Central memory CD4-positive, alpha-beta T cell (primary cell): ENCODE measurements at regions not wholly inside any gene's neighbourhood (a gene's known extent, or its start where the extent isn't known, plus 50 kb on each side); places are given as distances from the start of the nearest gene placed in this dataset.

Experiments
- DNase-seq: peaks from one replicate; pipeline ENCODE4 v3.0.0; 2022

DNA sequence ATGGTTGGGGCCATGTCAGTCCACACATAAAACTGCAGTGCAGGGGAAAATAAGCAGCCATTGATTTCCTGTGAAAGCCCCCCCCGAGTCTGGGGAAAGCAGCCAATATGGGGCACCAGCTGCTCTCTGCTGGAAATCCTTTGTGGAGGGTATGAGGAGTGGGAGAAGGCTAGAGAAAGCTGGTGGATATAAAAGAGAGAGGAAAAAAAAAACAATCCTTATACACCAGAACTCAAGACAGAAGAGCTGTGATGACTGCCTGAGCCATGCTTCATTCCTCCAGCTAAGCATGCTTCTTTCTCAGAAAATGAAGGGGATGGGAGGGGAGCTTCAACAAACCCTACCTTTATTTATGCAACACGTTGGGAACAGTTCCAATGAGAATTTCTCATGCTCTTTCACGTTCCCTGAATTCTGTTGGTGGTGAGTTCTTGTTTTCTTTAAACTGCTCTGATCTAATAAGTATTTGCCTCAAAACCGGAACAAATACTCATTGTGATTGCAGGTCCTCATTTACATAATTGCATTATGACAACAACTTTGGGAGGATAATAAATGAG is 688.0 kb upstream of the SEMA6A start:
- DNase-seq = no peak

DNA sequence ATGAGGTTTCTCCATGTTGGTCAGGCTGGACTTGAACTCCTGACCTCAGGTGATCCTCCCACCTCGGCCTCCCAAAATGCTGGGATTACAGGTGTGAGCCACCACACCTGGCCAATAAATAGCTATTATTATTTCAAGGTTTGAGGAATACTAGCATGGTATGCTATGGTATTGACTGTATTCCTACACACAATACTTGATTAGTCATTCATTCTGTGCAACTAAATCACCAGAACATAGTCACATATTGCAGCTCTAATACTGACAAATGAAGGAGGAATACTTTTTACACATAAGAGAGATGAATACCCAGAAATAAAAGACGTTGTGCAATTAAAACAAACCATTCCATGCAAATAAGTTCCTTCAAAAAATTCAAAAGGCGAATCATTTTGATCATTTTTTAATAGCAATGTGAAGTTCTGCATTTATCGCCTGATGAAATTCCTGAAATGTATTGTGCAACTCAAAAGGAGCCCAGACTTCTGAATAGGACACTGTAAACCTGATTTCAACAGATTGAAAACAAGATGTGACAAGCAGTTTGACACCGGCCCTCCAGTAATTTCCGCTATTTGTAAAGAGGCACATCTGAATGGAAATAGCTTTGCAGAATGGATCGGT is 687.4 kb upstream of the SEMA6A start:
- DNase-seq = no peak

DNA sequence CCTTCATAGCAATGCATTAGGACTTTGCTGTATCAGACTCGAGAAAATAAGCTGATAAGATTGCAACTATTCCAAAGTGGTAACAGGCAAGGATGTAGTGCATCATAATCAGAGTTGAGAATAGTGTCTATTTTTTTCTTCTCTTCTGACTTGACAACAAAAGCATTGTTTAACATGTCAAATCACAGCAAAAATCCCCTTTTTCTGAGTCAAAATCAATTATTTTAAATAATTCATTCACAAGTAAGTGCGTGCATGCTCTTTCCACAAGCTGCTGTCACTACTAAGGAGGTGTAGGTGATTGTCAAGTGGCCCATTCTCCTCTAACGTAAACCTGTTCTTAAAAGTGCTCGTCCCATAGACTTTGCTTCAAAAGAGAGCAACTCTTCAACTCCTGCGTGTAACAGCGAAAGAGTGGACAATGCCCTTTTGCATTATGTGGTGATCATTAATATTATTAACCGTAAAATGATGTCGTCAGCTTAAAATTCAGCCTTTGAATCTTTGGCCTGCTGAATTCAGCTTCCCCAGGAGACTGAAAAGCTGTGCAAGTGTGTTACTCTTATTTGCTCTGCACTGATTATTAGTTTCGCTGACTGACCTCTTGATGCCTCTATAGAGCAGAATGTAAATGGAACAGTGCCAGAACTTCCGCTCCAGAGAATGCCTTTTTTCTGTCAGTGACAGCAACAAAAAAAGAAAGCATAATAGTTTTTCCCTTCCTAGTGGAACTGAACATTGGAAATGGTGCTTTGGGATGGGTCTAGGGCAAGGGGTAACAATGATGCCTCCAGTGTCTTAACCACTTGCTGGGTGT is 680.8 kb upstream of the SEMA6A start:
- DNase-seq = no peak

DNA sequence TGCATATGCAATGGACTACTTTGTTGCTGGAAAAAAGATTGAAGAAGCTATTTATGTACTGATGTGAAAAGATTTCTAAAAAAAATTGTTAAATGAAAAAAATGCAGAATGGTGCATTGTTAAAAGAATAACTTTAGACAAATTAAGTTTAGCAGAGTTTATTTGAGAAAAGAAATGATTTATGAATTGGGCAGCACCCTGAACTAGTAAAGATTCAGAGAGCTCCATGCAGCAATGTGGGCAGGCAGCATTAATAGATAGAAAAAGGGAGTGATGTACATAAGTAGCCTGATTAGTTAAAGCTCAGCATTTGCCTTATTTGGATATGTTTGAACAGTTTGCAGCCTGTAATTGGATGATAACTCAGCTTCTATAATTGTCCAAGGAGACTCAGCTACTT is 677.9 kb upstream of the SEMA6A start:
- DNase-seq = no peak

DNA sequence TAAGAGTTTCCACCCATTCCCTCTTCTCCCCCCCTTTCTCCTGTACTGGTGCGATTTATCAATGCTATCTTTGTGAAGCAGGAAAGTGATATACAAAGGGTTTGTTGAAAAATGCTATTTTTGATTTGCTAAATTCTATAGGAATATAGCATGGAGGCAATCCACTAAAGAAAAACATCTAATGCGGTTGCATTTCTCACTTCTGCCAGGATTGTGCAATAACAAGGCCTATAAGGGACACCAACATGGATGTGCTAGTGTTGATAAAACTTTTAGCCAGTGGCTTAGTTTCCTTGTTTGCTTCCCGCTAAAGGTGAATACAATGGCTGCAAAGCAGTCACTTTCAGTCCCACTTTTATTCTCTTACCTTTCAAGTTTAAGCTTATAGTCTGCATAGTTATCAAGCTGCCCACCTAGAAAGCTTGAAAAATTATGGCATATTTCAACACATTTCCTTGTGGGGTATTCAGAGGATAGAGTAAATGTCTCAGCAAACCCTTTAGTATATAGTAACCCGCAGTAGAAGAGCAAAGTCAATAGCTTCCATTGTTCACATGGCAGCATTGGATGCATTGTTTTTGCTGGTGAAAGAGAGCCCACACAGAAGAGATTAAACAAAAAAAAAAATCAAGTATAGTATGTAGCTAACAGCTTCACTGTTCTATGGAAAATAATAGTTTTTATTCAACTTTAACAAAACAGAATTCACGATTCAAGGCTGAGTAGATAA is 674.6 kb upstream of the SEMA6A start:
- no peak for DNase-seq

DNA sequence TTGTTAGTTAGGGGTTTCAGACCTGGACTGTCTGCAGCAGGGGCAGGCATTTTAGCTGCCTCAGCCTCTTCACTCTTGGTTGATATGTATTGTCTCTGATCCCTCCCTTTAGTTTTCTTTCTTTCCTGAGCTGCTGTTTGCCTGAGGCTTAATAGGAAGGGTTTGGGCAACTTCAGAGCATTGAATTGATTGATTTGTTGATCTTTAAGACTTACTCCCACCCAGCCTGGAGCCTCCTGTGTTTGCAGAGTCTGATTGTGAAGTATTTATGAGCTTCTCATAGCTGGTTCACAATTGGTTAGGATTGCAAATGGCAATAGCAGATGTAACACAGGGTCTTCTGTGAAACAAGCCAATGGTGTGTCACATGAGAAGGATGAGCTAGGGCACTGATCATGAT is 671.8 kb upstream of the SEMA6A start:
- no peak for DNase-seq

DNA sequence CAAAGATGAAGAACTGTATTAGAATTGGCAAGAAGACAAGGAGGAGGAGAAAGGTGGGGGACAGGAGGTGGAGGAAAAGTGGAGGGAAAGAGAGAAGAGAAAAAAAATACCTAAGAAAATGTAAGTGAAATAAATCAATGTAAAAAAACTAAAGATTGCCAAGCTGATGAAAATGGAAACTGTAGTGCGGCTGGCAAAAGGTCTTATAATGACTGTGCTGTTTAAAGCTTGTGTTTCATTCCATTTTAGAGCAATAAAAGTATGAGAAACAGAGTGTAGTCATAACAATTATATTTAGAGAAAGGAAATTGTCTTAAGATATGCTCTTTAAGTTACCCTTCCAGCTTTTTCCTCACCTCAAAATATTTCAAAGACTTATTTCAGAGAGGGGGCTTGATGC is 670.5 kb upstream of the SEMA6A start:
- DNase-seq = no peak

DNA sequence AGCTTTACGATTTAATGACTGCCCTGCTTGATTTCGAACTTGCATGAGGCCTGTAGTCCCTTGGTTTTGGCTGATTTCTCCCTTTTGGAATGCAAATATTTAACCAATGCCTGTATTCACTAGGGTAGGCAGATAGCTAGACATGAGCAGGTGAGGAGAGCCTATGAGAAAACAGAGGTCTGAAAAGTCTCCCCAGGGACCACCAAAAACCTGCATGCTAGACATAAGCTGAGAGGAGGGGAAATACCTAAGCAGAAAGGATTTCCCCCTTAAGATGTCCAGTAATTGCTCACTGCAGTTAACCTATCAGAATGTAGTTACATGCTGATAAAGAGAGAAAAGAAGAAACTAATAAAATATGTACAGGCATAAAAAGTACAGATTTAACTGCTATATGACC is 667.4 kb upstream of the SEMA6A start:
- DNase-seq = no peak

DNA sequence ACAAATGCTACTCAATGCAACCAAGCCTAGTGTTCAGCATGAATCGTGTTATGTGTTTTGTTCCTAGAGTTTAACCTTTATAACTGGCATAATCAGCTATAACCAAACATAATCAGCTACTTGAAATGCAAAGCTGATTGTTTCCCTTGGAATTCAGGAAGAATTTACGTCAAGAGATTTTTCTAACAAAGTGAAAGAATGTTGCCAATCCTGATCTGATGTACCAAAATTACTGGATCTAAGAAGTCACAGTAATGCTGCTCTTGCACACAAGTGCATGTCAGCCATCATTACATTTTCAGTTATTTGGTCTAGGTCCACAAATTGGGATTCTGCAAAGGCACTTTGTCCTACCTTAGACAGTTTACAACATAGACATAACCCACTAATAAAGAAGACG is 662.3 kb upstream of the SEMA6A start:
- no peak for DNase-seq

DNA sequence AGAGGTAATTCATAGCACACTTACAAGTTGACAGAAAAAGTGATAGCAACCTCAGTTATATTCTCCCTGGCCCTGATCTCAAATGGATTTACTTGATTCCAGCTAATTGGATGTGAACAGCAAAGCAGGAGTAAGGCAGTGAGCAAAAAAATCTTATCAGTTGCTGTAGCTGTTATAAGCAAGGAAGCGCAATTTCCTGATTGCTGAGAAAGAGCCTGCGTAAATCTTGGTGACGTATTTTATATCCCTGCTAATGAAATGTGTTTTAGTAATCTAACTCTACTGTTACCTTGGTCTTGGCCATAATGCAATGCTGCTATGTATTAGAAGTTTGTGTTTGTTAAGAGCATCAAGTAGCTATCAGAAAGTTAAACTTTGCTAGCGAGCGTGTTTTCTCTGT is 661.2 kb upstream of the SEMA6A start:
- DNase-seq = no peak

DNA sequence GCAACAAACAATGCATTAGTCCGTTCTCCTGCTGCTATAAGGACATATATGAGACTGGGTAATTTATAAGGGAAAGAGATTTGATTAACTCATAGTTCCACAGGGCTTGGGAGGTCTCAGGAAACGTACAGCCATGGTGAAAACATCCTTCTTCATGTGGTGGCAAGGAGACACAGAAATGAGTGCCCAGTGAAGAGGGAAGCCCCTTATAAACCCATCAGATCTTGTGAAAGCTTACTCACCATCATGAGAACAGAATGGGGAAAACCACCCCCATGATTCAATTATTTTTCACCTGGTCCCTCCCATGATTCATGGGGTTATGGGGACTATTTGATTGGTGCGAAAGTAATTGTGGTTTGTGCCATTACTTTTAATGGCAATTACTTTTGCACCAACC is 655.8 kb upstream of the SEMA6A start:
- no peak for DNase-seq

DNA sequence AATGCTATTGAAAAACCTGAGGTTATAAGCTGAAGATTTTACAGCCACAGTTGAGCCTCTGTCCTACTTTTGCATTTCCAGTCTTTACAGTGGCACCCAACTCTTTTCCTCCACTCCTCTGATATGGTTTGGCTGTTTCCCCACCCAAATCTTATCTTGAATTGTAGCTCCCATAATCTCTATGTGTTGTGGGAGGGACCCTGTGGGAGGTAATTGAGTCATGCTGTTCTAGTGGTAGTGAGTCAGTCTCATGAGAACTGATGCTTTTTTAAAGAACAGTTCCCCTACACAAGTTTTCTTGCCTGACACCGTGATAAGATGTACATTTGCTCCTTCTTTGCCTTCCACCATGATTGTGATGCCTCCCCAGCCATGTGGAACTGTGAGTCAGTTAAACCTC is 646.1 kb upstream of the SEMA6A start:
- DNase-seq = no peak

DNA sequence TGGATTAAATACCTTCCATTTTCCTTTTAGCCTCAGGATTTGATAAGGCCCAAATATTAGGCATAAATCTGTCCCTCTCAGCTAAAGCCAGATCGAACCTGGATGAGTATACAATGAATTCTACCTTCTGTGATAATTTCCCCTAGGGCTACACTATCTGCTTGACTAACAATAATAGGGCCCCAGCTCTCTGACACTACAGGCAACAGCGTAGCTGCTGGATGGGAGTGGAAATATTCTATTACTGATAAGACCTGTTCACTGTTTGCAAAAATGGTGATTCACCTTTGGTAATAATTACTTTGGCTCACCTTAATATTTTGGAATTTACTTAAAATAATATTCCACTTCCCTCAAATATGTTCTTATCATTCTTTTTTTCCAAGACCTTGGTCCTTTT is 644.2 kb upstream of the SEMA6A start:
- no peak for DNase-seq

DNA sequence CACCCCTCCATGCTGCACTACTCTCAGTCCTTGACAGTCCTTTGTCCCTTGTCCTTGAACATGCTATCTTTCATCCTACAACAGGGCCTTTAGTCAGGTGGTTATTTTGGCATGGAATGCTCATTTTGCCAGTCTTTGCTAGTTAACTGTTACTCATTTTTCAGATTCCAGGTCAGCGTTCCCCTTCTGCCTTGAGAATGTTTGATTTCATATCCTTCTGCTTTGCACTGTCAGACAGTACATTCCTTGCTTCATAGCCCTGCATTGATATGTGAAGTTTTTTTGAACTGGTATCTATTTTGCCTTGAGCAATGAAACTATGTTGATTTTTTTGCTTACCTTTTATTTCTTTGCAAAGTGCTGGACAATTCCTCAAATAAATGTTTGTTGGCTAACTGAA is 638.2 kb upstream of the SEMA6A start:
- no peak for DNase-seq

DNA sequence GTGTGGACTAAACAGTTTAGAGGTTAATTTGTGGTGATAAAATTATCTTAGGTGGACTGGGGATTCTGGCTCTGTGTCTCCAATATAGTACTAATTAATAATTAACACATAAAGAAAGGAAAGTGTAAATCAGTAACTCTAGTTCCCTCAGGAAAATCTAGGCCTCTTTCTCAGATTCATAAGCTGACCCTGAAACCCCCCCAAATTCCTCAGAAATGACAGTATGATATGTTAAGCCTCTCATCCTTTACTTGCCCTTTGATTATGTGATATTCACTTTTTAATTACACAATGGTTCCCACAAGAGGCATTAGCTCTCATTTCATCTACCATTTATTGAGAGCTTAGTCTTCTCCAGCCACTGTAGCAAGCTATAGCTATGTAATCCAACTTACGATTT is 636.2 kb upstream of the SEMA6A start:
- DNase-seq = no peak

DNA sequence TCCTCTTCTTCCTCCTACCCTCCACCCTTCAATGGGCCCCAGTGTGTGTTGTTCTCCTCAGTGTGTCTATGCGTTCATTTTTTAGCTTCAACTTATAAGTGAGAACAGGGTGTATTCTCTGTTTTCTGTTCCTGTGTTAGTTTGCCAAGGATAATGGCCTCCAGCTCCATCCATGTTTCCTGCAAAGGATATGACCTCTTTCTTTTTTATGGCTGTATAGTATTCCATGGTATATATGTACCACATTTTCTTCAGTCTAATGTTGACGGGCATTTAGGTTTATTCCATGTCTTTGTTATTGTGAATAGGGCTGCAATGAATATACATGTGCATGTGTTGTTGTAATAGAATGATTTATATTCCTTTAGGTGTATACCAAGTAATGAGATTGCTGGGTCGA is 634.9 kb upstream of the SEMA6A start:
- no peak for DNase-seq

DNA sequence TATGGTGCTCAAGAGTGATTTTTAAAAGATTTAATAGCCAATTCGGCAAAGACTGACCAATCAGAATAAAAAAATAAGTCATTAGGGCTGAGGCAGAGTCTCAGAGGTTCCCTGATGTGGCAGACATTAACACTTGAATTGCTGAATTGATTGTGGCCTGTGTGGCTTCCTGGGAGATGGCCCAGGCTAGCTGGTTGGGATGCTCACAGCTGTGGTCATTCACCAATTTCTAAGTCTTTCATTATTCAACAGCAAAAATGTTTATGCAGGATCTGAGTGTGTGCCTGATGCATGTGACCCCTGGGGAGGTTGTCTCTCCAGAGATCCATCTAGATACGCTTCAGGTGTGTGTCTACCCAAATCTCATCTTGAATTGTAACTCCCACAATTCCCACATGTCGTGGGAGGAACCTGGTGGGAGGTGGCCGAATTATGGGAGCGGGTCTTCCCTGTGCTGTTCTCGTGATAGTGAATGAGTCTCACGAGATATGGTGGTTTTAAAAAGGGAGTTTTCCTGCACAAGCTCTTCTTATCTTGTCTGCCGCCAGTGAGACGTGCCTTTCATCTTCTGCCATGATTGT is 632.6 kb upstream of the SEMA6A start:
- no peak for DNase-seq

DNA sequence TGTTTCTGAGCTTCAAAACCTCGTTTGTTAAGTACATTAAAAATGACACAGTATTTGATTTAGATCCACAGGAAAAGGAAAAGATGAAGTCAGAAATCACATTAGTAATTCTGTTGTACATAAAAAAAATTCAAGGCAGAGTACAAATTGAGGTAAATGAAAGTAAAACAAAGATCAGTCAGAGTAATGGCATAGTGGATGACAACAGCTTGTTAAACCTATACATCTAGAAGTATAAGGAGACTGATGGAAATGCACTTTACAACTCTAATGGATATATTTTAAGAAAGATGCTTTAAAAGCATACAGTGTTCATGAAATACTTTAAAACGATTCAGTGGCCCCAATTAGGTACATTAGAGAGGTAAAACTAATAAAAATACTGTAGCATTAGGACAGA is 631.3 kb upstream of the SEMA6A start:
- DNase-seq = no peak

DNA sequence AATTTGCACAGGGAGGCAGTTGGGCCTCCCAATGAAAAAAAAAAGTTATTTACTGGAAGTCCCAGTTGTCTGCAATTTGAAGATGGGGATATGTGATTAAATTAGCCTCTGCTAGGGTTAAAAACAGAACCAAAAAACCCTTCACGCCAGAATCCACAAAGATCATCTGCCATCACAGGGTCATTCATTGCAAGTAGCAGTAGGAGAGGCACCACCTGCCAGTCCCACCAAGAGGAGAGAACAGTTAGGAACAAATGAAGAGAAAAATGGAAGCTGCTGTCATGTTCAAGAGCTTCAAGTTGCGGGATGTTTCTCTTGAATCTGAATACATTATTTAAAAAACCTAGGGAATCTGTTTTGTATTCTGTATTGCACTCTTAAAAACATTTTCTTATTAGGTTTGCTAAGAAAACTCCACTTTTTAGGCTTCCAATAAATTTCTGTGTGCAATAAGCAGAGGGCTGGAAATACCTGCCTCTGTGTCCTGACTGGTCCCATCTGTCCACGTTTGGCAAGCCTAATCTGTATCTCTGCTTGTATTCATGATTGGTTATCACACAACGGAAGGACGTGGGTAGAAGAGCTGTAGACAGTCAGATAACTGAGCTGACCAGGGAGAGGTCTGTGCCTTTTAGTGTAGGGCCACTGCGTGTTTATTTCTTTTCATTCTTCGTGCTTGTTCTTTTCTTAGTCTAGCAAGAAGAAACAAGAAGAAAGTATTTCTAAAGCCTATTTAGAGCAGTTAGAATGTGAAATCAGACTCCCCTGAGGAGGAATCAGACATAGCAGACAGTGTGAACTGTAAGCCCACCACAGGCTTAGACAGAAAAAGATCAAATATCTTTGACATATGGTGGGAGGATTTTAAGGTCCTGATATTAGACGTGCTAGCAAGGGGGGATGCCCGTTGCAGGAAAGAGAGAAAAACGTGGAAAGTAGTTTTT is 630.6 kb upstream of the SEMA6A start:
- no peak for DNase-seq

DNA sequence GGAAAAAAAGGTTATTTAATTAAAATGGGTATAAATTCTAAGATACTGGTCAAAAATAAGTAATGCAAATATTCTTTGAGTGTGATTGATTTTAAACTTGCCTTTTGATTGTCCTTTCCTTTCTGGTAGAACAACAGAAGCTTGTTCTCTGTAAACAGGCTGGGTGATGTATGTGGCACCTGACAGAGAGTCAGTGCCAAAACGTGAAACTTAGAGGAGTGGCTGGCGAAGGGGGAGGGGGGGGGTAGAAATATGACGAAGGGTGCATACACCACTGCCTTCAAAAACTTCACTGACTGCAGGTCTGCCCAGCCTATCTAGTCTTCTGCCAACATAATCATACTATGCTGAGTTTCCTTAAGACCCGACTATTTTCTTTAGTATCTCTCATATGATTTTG is 629.8 kb upstream of the SEMA6A start:
- no peak for DNase-seq

DNA sequence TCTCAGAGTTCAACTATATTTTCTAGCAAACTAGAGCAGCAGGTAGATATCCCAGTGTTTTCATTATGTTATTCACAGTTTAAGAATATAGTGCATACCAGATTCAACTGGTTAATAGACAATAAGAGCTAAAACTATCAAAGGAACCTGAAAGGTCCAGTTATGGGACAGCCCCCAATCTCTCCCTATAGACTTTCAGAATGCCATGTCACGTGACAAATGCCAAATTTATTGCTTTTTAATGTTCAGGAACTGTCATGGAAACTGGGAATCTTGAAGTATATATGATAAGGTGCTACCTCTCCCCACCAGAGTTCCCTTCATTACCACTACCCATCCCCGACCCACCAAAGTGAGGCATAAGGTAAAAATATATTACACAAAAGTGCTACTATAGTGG is 629.0 kb upstream of the SEMA6A start:
- DNase-seq = no peak

DNA sequence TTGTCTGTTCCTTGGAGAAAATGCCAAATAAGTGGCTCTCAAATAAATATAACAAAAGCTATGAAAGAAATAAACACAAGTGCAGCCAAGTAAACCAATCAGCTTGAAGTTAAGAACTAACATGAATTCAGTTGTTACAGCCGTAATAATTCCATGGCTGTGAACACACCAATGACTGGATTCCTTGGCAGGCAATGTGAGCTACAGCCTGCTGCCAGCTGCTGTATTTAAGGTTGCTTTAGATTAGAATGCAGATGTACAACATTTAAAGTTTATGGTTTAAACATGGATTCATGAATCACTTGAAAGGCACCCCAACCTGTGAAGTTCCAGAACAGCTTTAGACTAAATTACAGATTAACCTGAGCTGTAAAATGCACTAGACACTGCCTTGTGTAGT is 626.4 kb upstream of the SEMA6A start:
- DNase-seq = no peak
